Liver (tissue), 7 donors: ENCODE measurements at regions not wholly inside any gene's neighbourhood (a gene's known extent, or its start where the extent isn't known, plus 50 kb on each side); places are given as distances from the start of the nearest gene placed in this dataset.

ENCODE experiments used
- DNase-seq: peaks from one replicate; pipeline ENCODE4 v3.0.0-alpha.2; 2017; ENCODE audit warnings: low spot score
- H3K27ac ChIP-seq, 2 donors: one replicate each; pipeline ENCODE4 v1.7.0; 2013; ENCODE audit warnings: inconsistent platforms in 2 of 2, low read length in 2 of 2, control low read depth in 1 of 2, low read depth in 1 of 2, mild to moderate bottlenecking in 1 of 2
- H3K27me3 ChIP-seq, 4 donors: one replicate each; pipeline versions ENCODE4 v1.6.1 to v1.7.0; 2013; ENCODE audit warnings: low read length in 3 of 4, inconsistent platforms in 1 of 4, mild to moderate bottlenecking in 1 of 4, moderate library complexity in 1 of 4; ENCODE audit not compliant: control insufficient read depth in 4 of 4, insufficient read depth in 4 of 4
- H3K36me3 ChIP-seq, 4 donors: one replicate each; pipeline versions ENCODE4 v1.6.1 to v1.7.0; 2013; ENCODE audit warnings: low read length in 3 of 4, mild to moderate bottlenecking in 3 of 4, low read depth in 1 of 4, moderate library complexity in 1 of 4; ENCODE audit not compliant: control insufficient read depth in 4 of 4, insufficient read depth in 3 of 4
- H3K4me1 ChIP-seq, 4 donors: one replicate each; pipeline versions ENCODE4 v1.6.1 to v1.7.0; 2013; ENCODE audit warnings: low read length in 3 of 4, mild to moderate bottlenecking in 3 of 4, moderate library complexity in 1 of 4; ENCODE audit not compliant: control insufficient read depth in 4 of 4, insufficient read depth in 4 of 4
- H3K4me3 ChIP-seq, 3 donors: one replicate each; pipeline versions ENCODE4 v1.6.1 to v1.7.0; 2013; ENCODE audit warnings: low read length in 3 of 3, control low read depth in 1 of 3, low read depth in 1 of 3, mild to moderate bottlenecking in 1 of 3
- H3K9ac ChIP-seq, 2 donors: one replicate each; pipeline ENCODE4 v1.7.0; 2013; ENCODE audit warnings: low read length in 2 of 2, mild to moderate bottlenecking in 2 of 2, moderate library complexity in 2 of 2, control low read depth in 1 of 2, low read depth in 1 of 2
- H3K9me3 ChIP-seq, 4 donors: one replicate each; pipeline versions ENCODE4 v1.6.1 to v1.7.0; 2013; ENCODE audit warnings: low read length in 3 of 4; ENCODE audit not compliant: control insufficient read depth in 4 of 4
- ATF3 ChIP-seq: IDR thresholded peaks from 2 replicates; pipeline ENCODE4 v1.6.1; 2016; ENCODE audit warnings: antibody characterized with exemption
- EGR1 ChIP-seq, 2 donors: IDR thresholded peaks; 2 replicates each; pipeline ENCODE4 v1.6.1; 2016 to 2018; ENCODE audit warnings: antibody characterized with exemption in 2 of 2, low read depth in 2 of 2
- FOXA1 ChIP-seq: IDR thresholded peaks from 2 replicates; pipeline ENCODE4 v1.6.1; 2016; ENCODE audit warnings: antibody characterized with exemption
- FOXA2 ChIP-seq: IDR thresholded peaks from 2 replicates; pipeline ENCODE4 v1.6.1; 2016; ENCODE audit warnings: antibody characterized with exemption
- GABPA ChIP-seq, 2 donors: IDR thresholded peaks in 1 of 2; conservative IDR thresholded peaks in 1 of 2; 2 replicates each; pipeline ENCODE4 v1.6.1; 2016; ENCODE audit warnings: antibody characterized with exemption in 2 of 2, mild to moderate bottlenecking in 1 of 2, moderate library complexity in 1 of 2
- HNF4A ChIP-seq, 2 donors: conservative IDR thresholded peaks; 2 replicates each; pipeline ENCODE4 v1.6.1; 2016; ENCODE audit warnings: antibody characterized with exemption in 2 of 2, mild to moderate bottlenecking in 2 of 2
- HNF4G ChIP-seq: IDR thresholded peaks from 2 replicates; pipeline ENCODE4 v1.6.1; 2016; ENCODE audit warnings: antibody characterized with exemption
- JUND ChIP-seq, 2 donors: IDR thresholded peaks; 2 replicates each; pipeline ENCODE4 v1.6.1; 2016; ENCODE audit warnings: antibody characterized with exemption in 2 of 2
- MAX ChIP-seq: IDR thresholded peaks from 2 replicates; pipeline ENCODE4 v1.6.1; 2016; ENCODE audit warnings: antibody characterized with exemption
- NR2F2 ChIP-seq: IDR thresholded peaks from 2 replicates; pipeline ENCODE4 v1.6.1; 2016; ENCODE audit warnings: antibody characterized with exemption
- RAD21 ChIP-seq, 2 donors: IDR thresholded peaks; 2 replicates each; pipeline ENCODE4 v1.6.1; 2016; ENCODE audit warnings: antibody characterized with exemption in 2 of 2, mild to moderate bottlenecking in 2 of 2
- REST ChIP-seq: IDR thresholded peaks from 2 replicates; pipeline ENCODE4 v1.6.1; 2016; ENCODE audit warnings: antibody characterized with exemption, mild to moderate bottlenecking
- RXRA ChIP-seq, 2 donors: IDR thresholded peaks; 2 replicates each; pipeline ENCODE4 v1.6.1; 2017 to 2018; ENCODE audit warnings: antibody characterized with exemption in 2 of 2, mild to moderate bottlenecking in 1 of 2
- SP1 ChIP-seq: IDR thresholded peaks from 2 replicates; pipeline ENCODE4 v1.6.1; 2018; ENCODE audit warnings: antibody characterized with exemption, mild to moderate bottlenecking
- YY1 ChIP-seq: IDR thresholded peaks from 2 replicates; pipeline ENCODE4 v1.6.1; 2016; ENCODE audit warnings: antibody characterized with exemption, mild to moderate bottlenecking
- WGBS: extraction: QIAGEN DNeasy Blood & Tissue Kit; methylation state at CpG from one replicate; pipeline ENCODE4 v1.1.7; 2013; 5-methylcytosine and 5-hydroxymethylcytosine counted together
- donor health status: healthy.
- donor health status: healthy.
- donor health status: healthy.
- donor health status: healthy.

GRCh38 chr12:63208956-63209355 lies 58.0 kb upstream of the AVPR1A start:
- H3K4me3 ChIP-seq = no peak overlapping the region
- no peaks in the 10 kb centered on the region for H3K9me3 ChIP-seq
- no peaks in the 10 kb centered on the region for H3K27me3 ChIP-seq
- no peak overlapping the region for H3K9ac ChIP-seq
- TF ChIP-seq HNF4G (no peak), SP1 (no peak), REST (no peak), JUND (IDR thresholded peaks at IDR 0.05) (no peak), MAX (no peak), NR2F2 (no peak), ATF3 (no peak), GABPA (IDR thresholded peaks at IDR 0.05 in 1 of 2, conservative IDR thresholded peaks at IDR 0.05 in 1 of 2) (no peak)
- no peak overlapping the region for H3K27ac ChIP-seq
- no peak for DNase-seq
- peaks cover 0 to 16% (median 12%) of the 10 kb centered on the region in 4 donors for H3K4me1 ChIP-seq
- no peaks in the 10 kb centered on the region for H3K36me3 ChIP-seq

GRCh38 chr12:63206909-63207308 lies 55.9 kb upstream of the AVPR1A start:
- Histone ChIP-seq H3K27me3 (no peaks in the 10 kb centered on the region), H3K4me3 (no peak overlapping the region), H3K9me3 (no peaks in the 10 kb centered on the region), H3K27ac (peak overlapping the region; percentile 46 to 70), H3K4me1 (peaks cover 0 to 16% (median 12%) of the 10 kb centered on the region in 4 donors), H3K9ac (no peak overlapping the region), H3K36me3 (no peaks in the 10 kb centered on the region)
- peak; percentile 39 for TF ChIP-seq YY1
- TF ChIP-seq FOXA2 = no peak
- peak in 1 of 2 donors; percentile 34 for TF ChIP-seq RAD21 (IDR thresholded peaks at IDR 0.05)
- peak; percentile 78 to 80 for TF ChIP-seq HNF4A (conservative IDR thresholded peaks at IDR 0.05)
- no peak for TF ChIP-seq GABPA (IDR thresholded peaks at IDR 0.05 in 1 of 2, conservative IDR thresholded peaks at IDR 0.05 in 1 of 2)
- peak; percentile 63 for TF ChIP-seq SP1
- no peak for TF ChIP-seq NR2F2
- peak; percentile 68 to 70 for TF ChIP-seq JUND (IDR thresholded peaks at IDR 0.05)
- TF ChIP-seq EGR1 (IDR thresholded peaks at IDR 0.05; ENCODE audit: low read depth in 2 of 2) = no peak
- peak; percentile 59 to 74 for TF ChIP-seq RXRA (IDR thresholded peaks at IDR 0.05)
- 11% methylated on average over 3 of the region's 3 CpGs for WGBS
- no peak for DNase-seq

- Histone ChIP-seq H3K9ac (no peak overlapping the region), H3K9me3 (no peaks in the 10 kb centered on the region), H3K4me3 (no peak overlapping the region), H3K27me3 (no peaks in the 10 kb centered on the region), H3K27ac (peak overlapping the region; percentile 46 to 70), H3K4me1 (peaks cover 0 to 16% (median 12%) of the 10 kb centered on the region in 4 donors), H3K36me3 (no peaks in the 10 kb centered on the region)
- DNase-seq = no peak
- TF ChIP-seq GABPA (IDR thresholded peaks at IDR 0.05 in 1 of 2, conservative IDR thresholded peaks at IDR 0.05 in 1 of 2) (no peak), FOXA1 (peak; percentile 57), HNF4A (conservative IDR thresholded peaks at IDR 0.05) (no peak), FOXA2 (peak; percentile 64)
- WGBS = 13% methylated on average over 1 of the region's 1 CpG
Observed at GRCh38 chr12:63206494-63206893, 55.5 kb upstream of the AVPR1A start.
